B cell (primary cell): ENCODE measurements at regions not wholly inside any gene's neighbourhood (a gene's known extent, or its start where the extent isn't known, plus 50 kb on each side); places are given as distances from the start of the nearest gene placed in this dataset.

ENCODE experiments used
- ATAC-seq: fragments of 200-7000 bp; cut with Tn5 transposase; one replicate; pipeline ENCODE4 v1.10.0; 2021; ENCODE audit warnings: low read depth, mild to moderate bottlenecking, moderate number of reproducible peaks, moderate library complexity
- CTCF ChIA-PET: fragments of 350-600 bp; sonication (Branson Sonifier 250); formaldehyde crosslinking; loops from one replicate; lab custom pipeline; 2021; ENCODE audit warnings: antibody characterized with exemption, inconsistent platforms; lab: Charles Lee
- POLR2A ChIA-PET: fragments of 350-600 bp; sonication (Branson Sonifier 250); formaldehyde crosslinking; loops from one replicate; lab custom pipeline; 2021; ENCODE audit warnings: antibody characterized with exemption; lab: Charles Lee
- DNase-seq: peaks from one replicate; pipeline ENCODE4 v3.0.0; 2013
- H2AFZ ChIP-seq: 2 replicates; pipeline ENCODE4 v1.6.1; 2012; ENCODE audit warnings: mild to moderate bottlenecking, low read depth, low read length; ENCODE audit not compliant: insufficient read depth, poor library complexity, severe bottlenecking
- H3K27ac ChIP-seq, 2 donors: 1 replicate in 1 of 2; 2 replicates in 1 of 2; pipeline ENCODE4 v1.5.1; 2012 to 2013; ENCODE audit warnings: low read length in 2 of 2, mild to moderate bottlenecking in 2 of 2, moderate library complexity in 1 of 2
- H3K27me3 ChIP-seq, 4 experiments: fragments of 200-600 bp in 1 of 4; sonication (generic) in 1 of 4; replicated peaks in 1 of 4; 1 replicate in 2 of 4; 2 replicates in 2 of 4; pipeline versions ENCODE4 v1.6.1 to v1.7.0; 2013 to 2016; ENCODE audit warnings: low read length in 3 of 4, mild to moderate bottlenecking in 2 of 4, mixed read lengths in 1 of 4, moderate library complexity in 1 of 4; ENCODE audit not compliant: insufficient read depth in 4 of 4, control insufficient read depth in 3 of 4; ENCODE audit errors: control extremely low read depth in 1 of 4
- H3K36me3 ChIP-seq, 2 experiments: replicated peaks in 1 of 2; 1 replicate in 1 of 2; 2 replicates in 1 of 2; pipeline versions ENCODE4 v1.6.1 to v1.7.1; 2013; ENCODE audit warnings: low read length in 1 of 2; ENCODE audit not compliant: insufficient read depth in 2 of 2, control insufficient read depth in 1 of 2; ENCODE audit errors: control extremely low read depth in 1 of 2, extremely low read depth in 1 of 2
- H3K4me1 ChIP-seq, 2 donors: fragments of 200-600 bp in 1 of 2; sonication (generic) in 1 of 2; 1 replicate in 1 of 2; 2 replicates in 1 of 2; pipeline versions ENCODE4 v1.5.1 to v1.6.1; 2013 to 2017; ENCODE audit warnings: low read length in 2 of 2; ENCODE audit not compliant: control insufficient read depth in 2 of 2, insufficient read depth in 2 of 2
- H3K4me2 ChIP-seq: replicated peaks from 2 replicates; pipeline ENCODE3; 2012; ENCODE audit warnings: mild to moderate bottlenecking, low read depth, low read length; ENCODE audit not compliant: poor library complexity, severe bottlenecking
- H3K4me3 ChIP-seq, 5 experiments: fragments of 200-600 bp in 1 of 5; sonication (generic) in 1 of 5; 1 replicate in 3 of 5; 2 replicates in 2 of 5; pipeline versions ENCODE4 v1.5.1 to v1.7.0; 2011 to 2016; ENCODE audit warnings: low read length in 4 of 5, mild to moderate bottlenecking in 4 of 5, low read depth in 2 of 5, control low read depth in 1 of 5, moderate library complexity in 1 of 5; ENCODE audit not compliant: insufficient read depth in 1 of 5; ENCODE audit errors: control extremely low read depth in 1 of 5, extremely low read depth in 1 of 5
- H3K79me2 ChIP-seq: fragments of 200-600 bp; sonication (generic); one replicate; pipeline ENCODE4 v1.6.0; 2016; ENCODE audit warnings: low read length; ENCODE audit not compliant: control insufficient read depth, insufficient read depth
- H3K9ac ChIP-seq: fragments of 200-600 bp; sonication (generic); 2 replicates; pipeline ENCODE4 v1.6.1; 2017; ENCODE audit warnings: mild to moderate bottlenecking, low read length, moderate library complexity
- H3K9me3 ChIP-seq, 3 donors: one replicate each; pipeline versions ENCODE4 v1.6.1 to v1.7.1; 2013; ENCODE audit warnings: low read length in 2 of 3; ENCODE audit not compliant: control insufficient read depth in 2 of 3, insufficient read depth in 1 of 3; ENCODE audit errors: control extremely low read depth in 1 of 3
- H4K20me1 ChIP-seq: 2 replicates; pipeline ENCODE4 v1.6.0; 2012; ENCODE audit warnings: mild to moderate bottlenecking, low read length; ENCODE audit not compliant: insufficient read depth, control insufficient read depth, poor library complexity, severe bottlenecking
- H3K27ac Mint-ChIP-seq: one replicate; pipeline ENCODE4 v1.8.0; 2021; ENCODE audit warnings: mixed read lengths
- H3K27me3 Mint-ChIP-seq: one replicate; pipeline ENCODE4 v1.8.0; 2021; ENCODE audit warnings: mixed read lengths
- H3K4me1 Mint-ChIP-seq: one replicate; pipeline ENCODE4 v1.8.0; 2021; ENCODE audit warnings: mixed read lengths
- H3K4me3 Mint-ChIP-seq: one replicate; pipeline ENCODE4 v1.8.0; 2021; ENCODE audit warnings: mixed read lengths
- H3K9me3 Mint-ChIP-seq: one replicate; pipeline ENCODE4 v1.8.0; 2022; ENCODE audit warnings: mixed read lengths; ENCODE audit not compliant: insufficient read depth
- EZH2 ChIP-seq: IDR thresholded peaks from 2 replicates; pipeline ENCODE4 v1.6.1; 2012; ENCODE audit warnings: borderline replicate concordance, low read depth, mild to moderate bottlenecking, moderate library complexity, low read length; ENCODE audit not compliant: insufficient read depth, poor library complexity, severe bottlenecking
- WGBS: methylation state at CpG from one replicate; pipeline ENCODE4 v1.1.5; 2013; ENCODE audit warnings: missing lambda C conversion rate; ENCODE audit not compliant: insufficient coverage; 5-methylcytosine and 5-hydroxymethylcytosine counted together
- intact Hi-C: fragments of 100-400 bp; cut with micrococcal nuclease; formaldehyde crosslinking; loops from one replicate; pipeline ENCODE4 v1.10.0; 2022
- TF ChIP-seq, protein P1 (sequence below): fragments of 200-600 bp; IDR thresholded peaks from one replicate; pipeline ENCODE4 v1.8.0; 2022; ENCODE audit warnings: antibody characterized with exemption, mild to moderate bottlenecking

DNA sequence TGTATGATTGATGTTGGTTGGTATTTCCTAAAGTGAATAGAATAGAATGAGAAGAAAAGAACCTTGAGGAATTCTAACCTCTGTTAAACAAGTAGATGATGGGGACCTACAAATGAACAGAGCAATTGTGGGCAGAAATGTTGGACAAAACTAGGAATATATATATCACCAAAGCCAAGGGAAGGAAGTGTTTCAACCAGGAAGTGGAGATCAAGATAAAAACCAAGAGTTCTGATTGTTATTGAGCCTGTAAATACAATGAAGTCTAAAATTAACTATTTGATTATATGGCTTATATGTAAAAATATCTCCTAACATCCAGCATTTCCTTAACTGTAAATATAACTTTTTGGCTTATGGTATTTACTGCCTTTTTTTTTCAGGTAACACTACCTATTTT lies 730.0 kb downstream of the SOCS6 start:
- intact Hi-C loops: no loop called here
- ChIA-PET POLR2A (no interaction called here), CTCF (no interaction called here)
- H3K4me1 ChIP-seq: no peaks in the 10 kb centered on the region
- ATAC-seq (no peak), DNase-seq (no peak)
- H3K4me3 ChIP-seq: no peak overlapping the region
- H3K27me3 ChIP-seq: no peaks in the 10 kb centered on the region
- no peaks in the 10 kb centered on the region for H3K79me2 ChIP-seq
- H4K20me1 ChIP-seq: no peaks in the 10 kb centered on the region
- TF ChIP-seq EZH2: no peak
- TF ChIP-seq, protein P1, sequence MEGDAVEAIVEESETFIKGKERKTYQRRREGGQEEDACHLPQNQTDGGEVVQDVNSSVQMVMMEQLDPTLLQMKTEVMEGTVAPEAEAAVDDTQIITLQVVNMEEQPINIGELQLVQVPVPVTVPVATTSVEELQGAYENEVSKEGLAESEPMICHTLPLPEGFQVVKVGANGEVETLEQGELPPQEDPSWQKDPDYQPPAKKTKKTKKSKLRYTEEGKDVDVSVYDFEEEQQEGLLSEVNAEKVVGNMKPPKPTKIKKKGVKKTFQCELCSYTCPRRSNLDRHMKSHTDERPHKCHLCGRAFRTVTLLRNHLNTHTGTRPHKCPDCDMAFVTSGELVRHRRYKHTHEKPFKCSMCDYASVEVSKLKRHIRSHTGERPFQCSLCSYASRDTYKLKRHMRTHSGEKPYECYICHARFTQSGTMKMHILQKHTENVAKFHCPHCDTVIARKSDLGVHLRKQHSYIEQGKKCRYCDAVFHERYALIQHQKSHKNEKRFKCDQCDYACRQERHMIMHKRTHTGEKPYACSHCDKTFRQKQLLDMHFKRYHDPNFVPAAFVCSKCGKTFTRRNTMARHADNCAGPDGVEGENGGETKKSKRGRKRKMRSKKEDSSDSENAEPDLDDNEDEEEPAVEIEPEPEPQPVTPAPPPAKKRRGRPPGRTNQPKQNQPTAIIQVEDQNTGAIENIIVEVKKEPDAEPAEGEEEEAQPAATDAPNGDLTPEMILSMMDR: no peak
- no peaks in the 10 kb centered on the region for H3K36me3 ChIP-seq
- Mint-ChIP-seq H3K27ac (no peak overlapping the region), H3K27me3 (no peaks in the 10 kb centered on the region), H3K4me3 (no peak overlapping the region), H3K9me3 (peaks cover 2% of the 10 kb centered on the region), H3K4me1 (no peaks in the 10 kb centered on the region)
- H3K27ac ChIP-seq: no peak overlapping the region
- no peak overlapping the region for H3K9ac ChIP-seq
- H2AFZ ChIP-seq: no peak overlapping the region
- no peak overlapping the region for H3K4me2 ChIP-seq
- H3K9me3 ChIP-seq: peaks cover 0 to 2% (median 0%) of the 10 kb centered on the region in 3 donors

DNA sequence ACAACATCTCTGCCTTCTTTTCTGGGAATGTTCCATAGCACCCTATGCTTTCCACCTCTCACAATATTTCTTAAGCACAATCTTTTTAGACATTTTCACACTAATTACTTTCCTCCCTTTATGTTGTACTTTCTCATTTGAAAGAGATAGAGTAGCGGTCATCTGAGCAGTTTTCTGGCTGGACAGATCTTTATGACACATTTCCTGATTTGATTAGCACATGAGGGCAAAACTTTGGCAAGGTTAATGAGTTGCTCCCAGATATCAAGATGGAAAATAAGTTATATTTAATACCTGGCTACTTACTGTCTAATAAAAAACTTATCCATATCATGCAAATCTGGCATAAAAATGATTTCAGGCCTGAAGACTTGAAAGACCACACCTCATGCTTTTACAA lies 723.9 kb downstream of the SOCS6 start:
- Histone ChIP-seq H3K4me3 (no peak overlapping the region), H3K27ac (no peak overlapping the region), H3K9me3 (no peaks in the 10 kb centered on the region), H2AFZ (no peak overlapping the region), H3K79me2 (no peaks in the 10 kb centered on the region), H3K4me2 (no peak overlapping the region), H4K20me1 (no peaks in the 10 kb centered on the region), H3K36me3 (no peaks in the 10 kb centered on the region), H3K27me3 (no peaks in the 10 kb centered on the region), H3K9ac (no peak overlapping the region), H3K4me1 (no peaks in the 10 kb centered on the region)
- no peaks in the 10 kb centered on the region for H3K27me3 Mint-ChIP-seq
- intact Hi-C loops: no loop called here
- TF ChIP-seq, protein P1: no peak
- TF ChIP-seq EZH2: no peak
- POLR2A ChIA-PET: no interaction called here
- ATAC-seq (no peak), DNase-seq (no peak)
- no peak overlapping the region for H3K4me3 Mint-ChIP-seq
- H3K9me3 Mint-ChIP-seq: peaks cover under 1% of the 10 kb centered on the region
- no peaks in the 10 kb centered on the region for H3K4me1 Mint-ChIP-seq
- CTCF ChIA-PET: no interaction called here
- no peak overlapping the region for H3K27ac Mint-ChIP-seq
- no CpG with 5 or more reads among the region's 1 CpG for WGBS
